ENCODE measurements at regions not wholly inside any gene's neighbourhood (a gene's known extent, or its start where the extent isn't known, plus 50 kb on each side); places are given as distances from the start of the nearest gene placed in this dataset.

DNA sequence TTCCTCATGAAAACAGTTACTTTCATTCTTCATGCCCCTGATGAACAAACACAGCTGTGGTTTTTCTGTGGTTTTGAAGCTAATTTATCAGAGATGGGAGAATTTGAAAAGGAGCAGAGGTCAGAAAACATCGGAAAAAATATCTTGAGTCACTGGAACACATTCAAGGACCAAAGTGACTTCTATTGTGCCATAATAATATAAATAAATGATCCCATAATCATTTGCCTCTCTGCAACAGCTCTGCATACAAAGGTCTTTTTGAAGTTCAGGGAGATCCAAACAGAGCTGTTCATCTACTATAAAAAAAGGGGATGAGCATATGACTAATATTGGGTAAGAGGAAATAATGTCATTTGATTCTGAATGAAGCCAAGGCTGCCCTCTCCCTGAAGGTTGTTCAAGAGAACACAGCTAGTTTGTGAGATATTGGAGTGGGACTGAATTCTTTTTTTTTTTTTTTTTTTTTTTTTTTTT, 201.3 kb upstream of the GALNT5 start:
- DNase-seq (ENCODE audit: low spot score) = no peak

DNA sequence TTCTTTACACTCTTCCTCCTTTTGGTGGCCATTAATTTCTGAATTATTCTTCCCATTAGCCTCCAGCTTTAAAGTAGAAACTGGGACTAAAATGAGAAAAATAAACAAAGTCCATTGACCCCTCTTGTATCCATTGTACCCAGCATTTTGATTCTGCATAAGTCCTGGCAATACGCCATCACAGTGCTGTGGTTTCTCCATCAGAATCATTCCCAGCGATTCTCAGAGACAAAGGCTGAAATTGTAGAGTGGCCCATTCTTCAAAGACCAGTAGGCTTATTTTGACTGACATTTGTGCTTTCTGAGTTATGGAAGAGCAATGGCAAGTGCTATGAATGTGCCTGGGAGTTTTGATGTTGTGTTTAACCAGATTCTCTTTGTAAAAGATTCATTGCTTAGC, 199.3 kb upstream of the GALNT5 start:
- DNase-seq (ENCODE audit: low spot score) = no peak

DNA sequence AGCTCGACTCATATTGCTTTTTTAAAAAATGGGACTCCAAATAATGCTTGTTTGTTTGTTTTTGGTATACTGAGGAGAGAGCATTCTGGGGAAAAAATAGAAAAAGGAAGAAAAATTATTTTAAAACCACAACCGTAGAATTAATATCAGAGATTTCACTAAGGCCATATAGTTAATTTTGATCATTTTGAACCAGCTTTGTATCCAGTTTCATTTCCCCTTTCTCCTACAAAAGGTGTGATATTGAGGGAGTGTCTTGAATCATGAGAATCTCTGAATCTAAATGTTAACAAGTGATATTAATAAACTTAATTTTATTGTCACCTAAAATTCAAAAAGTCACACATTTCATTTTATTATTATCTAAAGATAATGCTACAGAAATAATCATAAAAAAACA, 198.5 kb upstream of the GALNT5 start:
- DNase-seq (ENCODE audit: low spot score) = no peak

DNA sequence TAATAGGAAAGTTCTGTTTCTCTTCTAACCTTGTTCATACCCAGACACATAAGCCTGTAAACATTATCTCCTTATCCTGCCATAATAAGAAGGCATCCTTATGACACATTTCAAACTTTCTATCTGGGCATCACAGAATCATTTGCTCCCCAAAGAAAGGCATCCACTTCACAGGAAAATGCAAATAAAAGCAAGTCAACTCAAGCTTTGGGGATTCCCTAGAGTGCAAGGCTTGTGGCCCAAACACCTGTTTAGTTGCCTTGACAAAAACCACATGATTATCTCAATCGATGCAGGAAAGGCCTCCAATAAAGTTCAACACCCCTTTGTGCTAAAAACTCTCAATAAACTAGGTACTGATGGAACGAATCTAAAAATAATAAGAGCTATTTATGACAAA, 195.7 kb upstream of the GALNT5 start:
- DNase-seq (ENCODE audit: low spot score) = no peak

DNA sequence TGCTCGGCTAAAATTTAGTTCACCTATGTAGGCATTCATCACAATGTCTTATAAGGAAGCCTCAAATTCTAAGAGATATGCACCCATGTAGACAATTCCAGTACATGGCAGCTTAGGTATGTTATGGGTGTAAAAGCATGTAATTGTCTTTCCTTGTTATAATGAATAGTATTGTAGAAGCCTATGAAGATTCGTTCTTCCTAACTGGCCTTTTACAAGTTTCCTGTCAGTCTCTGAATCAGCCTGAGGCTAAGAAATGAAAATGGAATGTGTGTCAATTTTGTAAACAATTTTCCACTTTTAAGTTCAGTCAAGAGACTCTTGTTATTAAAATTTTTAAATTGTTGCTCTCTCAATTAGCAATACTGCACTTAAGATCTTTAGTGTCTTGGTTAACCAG, 189.9 kb upstream of the GALNT5 start:
- no peak for DNase-seq (ENCODE audit: low spot score)

DNA sequence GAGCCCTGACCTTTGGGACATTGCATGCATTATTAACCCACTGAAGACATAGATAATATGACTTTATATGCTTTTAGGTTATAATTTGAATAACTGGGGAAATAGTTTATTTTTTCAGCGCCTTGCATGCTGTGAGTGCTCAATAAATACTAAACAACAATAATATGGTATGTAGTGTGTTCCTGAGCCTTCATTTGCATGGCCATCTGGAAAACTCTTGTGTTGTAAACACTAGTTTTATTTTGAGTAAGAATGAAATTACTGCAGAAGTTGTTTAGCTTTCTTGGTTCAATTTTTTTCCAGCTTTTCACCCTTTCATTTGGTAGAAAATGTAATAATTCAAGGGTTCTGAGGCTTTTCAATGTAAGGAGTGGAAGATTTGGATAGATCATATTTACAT, 189.3 kb upstream of the GALNT5 start:
- DNase-seq (ENCODE audit: low spot score) = no peak

DNA sequence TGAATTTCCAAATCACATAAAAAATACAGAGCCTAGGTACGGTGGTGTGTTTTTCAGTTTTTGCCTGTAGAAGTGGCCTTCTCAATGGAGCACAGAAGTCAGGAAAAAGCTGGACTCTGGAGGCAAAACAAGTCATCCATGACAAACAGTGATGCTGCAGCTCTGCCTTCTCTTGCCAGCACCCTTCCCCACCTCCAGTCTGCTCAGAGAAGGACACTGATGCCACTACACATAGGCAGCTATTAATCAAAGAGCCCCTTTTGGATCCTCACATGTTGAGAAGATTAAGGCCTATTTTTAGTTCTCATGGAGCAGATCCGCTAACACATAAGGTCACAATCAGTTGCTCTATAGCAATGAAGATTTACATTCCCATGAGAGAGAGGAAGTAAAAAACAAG, 181.6 kb upstream of the GALNT5 start:
- no peak for DNase-seq (ENCODE audit: low spot score)

DNA sequence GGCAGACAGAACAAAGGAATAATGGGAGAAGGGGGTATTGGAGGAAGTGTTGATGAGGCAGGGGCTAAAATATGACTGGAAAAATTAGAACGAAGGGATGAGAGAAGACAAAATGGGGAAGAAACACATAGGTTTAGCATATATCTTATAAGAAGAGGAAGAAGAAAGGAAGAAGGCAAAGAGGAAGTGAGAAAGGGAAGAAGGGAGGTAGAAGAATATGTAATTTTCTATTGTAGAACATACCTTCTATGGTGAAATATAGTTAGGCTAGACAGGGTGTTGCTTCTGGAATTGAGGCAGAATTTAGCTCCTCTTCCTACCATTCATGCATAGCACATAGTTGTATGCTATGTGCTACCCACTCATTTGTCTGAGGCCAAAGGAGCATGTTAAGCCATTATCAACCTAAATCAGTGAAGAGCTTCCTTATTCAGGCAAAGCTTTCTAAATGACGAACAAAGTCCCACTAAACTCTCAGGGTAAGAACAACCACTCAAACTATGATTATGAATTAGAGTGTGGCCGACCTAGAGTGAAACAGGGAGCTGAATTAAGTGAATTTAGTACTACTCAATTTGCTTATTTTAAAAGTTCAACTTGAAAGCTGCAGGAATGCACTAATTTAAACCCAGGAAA, 180.9 kb upstream of the GALNT5 start:
- DNase-seq (ENCODE audit: low spot score) = no peak

DNA sequence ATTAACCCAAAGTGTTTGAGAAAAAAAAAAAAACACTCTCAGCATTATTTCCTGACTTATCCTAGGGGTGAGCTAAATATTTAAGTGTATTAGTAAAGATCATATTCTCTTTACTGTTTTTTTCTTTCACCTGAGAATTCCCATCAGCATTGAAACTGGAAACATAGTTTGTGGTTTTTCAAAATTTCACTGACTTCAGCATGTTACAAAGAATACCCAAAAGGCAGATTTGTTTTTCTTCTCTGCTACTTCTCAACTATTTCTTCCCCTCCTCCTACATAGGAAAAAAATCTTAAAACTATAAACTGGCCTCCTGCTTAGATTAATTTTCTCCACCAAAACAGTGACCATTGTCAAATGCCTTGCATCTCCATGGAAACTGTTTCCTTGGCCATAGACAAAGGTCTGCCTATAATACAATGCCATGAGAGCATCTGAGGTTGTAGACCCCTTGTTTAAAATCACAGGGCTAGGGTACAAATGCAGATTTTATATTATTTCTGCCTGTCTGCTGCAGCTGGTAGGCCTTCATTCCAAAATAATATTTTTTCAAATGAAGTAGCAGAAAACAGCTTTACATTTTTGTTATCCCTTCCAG, 179.7 kb upstream of the GALNT5 start:
- no peak for DNase-seq (ENCODE audit: low spot score)

DNA sequence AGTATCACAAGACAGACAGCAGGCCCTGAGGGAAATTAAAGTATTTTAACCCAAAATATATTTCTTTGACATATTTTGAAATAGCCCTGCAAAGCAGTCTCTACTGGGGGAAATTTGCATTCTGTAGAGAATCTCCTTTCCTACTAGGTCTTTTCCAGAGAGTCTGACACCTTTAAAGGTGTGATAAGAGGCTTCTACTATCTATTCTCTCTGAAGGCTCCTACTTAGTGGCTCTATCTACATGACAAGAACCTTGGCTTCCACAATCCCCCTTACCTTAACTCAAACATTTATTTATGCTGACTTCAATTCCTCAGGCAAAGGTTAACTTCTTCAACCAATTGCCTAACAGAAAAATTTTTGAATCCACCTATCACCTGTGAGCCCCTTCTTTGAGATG, 174.6 kb upstream of the GALNT5 start:
- DNase-seq (ENCODE audit: low spot score) = no peak

DNA sequence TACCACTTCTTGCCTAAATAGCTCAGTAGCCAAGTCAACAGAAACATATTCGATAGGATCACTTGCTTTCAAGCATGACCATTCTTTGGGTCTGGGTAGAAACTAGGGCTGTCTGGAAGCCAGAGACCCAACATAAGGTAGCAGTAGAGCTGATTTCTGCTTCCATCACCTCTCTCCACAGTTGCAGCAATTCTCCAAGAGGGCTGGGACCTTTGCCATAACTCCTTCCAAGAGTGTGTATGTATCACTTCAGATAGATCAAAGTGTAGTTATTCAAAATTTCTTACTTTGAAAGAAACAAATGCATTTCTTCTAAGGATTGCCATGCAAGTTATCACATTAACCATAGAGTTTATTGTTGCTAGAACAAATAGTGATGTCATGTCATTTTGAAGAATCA, 172.0 kb upstream of the GALNT5 start:
- no peak for DNase-seq (ENCODE audit: low spot score)

DNA sequence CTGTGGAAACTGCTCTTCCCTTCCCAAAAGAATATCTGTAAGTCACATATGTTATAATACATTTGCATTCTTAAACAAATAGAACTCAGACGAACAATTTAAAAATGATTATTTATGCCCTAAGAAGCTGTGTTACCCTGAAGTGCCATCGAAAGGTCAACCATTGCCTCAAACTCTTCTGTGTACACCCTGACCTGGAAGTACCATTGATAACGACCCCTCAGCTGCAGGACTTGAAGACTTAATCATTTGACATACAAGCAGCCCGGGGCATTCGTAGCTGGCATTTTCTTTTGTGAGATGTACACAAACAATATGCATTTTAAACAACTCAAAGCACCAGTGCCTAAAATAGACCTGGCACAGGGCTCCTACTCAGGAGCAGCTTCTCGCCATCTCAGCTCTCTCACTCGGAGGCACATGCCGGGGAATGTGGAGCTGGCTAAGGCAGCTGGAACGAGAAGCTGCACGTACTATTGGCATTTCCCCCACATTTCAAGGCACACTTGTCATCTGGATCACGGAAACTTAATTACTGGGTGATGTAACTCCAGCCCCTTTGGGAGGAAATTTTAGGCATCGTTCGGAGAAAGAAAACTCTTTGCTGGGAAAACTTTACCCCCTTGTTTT, 170.0 kb upstream of the GALNT5 start:
- no peak for DNase-seq (ENCODE audit: low spot score)

DNA sequence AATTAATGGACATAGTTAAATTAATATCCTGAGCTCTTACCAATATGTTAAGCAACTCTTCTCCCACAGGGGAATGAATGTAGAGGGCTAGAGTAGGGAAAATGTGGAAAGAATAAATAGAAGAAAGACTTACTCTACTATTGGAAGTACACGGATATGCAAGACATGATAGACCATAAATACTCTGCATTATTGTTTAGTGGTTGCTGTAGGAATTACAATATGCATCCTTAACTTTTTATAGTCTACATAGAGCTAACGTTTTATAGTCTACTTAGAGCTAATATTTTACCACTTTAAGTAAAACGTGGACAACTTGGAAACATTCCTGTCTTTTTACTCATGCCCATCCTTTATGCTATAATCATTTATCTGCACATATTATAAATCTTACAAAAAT, 163.8 kb upstream of the GALNT5 start:
- DNase-seq (ENCODE audit: low spot score) = no peak

DNA sequence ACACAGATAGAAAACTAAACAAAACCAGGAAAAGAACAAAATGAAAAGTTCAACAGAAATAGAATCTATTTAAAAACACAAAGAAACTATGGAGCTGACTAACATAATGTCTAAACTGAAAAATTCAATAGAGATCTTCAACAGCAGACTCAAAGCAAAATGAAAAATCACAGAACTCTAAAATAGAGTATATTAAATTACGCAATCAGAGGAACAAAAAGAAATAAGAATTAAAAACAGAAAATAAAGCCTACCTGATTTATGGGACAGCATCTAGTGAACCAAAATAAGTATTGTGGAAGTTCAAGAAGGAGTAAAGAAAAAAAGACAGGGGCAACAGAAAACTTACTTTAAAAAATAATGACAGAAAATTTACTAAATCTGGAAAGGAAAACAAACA, 152.1 kb upstream of the GALNT5 start:
- no peak for DNase-seq (ENCODE audit: low spot score)

DNA sequence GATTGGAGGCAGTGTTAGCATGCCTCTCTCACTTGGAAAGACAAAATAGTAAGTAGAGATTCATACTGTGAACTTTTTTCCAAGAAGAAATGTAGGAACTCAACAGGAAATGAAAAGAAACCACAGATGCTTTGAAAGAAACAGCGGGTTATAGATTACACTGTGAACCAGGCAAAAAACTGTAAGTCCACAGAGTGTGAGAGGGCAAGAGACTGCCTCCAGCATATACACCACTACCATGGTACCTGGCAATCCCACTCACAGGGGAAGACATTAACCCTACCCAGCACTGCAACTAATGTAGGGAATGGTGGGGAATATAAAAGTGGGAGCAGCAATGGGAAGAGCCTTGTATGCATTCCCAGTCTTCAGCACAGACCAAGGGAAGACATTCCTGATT, 150.6 kb upstream of the GALNT5 start:
- DNase-seq (ENCODE audit: low spot score) = no peak

DNA sequence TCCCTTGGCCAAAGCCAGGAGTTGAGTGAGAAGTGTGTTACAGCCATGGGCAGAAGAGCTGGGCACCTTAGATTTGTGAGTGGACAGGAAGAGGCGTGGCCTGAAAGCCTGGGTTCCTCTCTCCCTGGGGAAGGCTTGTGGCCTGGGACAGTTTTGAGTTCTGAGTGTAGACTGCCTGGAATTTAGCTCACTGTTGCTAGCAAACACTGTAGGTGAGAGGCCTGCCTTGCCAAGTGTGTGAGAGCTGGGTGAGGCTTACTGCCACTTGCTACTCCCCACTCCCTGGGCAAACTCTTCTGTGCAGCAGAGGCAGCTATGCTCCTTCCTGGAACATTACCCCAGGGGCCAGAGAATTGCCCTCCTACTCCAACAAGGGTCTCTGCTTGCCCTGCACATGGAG, 150.0 kb upstream of the GALNT5 start:
- DNase-seq (ENCODE audit: low spot score) = no peak

DNA sequence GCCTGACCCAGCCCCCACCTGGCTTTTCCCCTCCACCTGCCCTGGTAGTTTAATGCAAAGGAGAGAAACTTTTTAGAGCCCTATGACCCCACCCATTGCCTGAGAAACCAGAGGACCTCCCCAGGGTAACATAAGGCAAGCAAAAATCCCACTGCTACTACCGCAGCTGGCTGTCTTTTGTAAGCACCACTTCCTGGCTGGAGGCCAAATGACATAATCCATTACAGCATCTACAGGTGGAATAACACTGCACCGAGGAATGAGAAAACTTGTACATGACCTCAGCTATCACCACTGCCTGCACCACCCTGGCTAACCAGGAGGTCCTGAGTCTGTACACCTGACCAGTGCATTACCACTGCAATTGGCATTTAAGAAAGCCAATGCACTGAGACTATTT, 149.6 kb upstream of the GALNT5 start:
- DNase-seq (ENCODE audit: low spot score) = no peak

DNA sequence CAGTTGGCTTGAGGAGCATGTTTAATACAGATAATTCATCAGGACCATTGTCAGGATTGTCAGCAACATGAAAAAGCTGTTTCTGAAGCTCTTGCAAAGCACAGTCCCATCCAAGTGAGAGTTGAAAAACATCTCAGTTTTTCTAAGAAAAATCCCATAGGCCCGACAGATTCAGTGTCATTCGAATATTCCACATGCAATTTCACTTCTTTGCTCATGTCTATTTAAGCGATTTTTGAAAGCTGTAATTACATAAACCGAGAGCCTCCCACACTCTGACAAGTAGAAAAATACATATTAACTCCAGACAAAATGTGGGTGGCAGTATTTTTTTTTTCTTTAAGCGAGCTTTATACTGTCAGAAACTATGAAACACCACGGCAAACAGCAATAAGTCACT, 134.7 kb upstream of the GALNT5 start:
- DNase-seq (ENCODE audit: low spot score) = no peak

DNA sequence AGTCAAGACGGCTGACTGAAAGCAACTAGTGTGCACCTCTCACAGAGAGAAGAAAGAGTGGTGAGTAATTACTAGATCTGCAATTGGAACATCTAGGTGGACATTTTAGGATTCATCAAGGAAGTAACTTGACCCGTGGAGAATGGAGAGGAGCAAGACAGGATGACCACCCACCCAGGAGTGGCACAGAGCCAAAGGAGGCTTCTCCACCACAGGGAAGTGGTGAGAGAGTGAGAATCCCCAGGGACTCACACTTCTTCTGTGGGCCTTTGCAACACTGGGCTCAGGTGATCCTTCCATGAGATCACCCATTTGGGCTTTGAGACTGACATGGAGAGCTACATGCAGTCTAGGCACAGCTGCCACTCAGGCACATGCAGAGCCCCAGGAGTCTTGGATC, 132.8 kb upstream of the GALNT5 start:
- DNase-seq (ENCODE audit: low spot score) = no peak

DNA sequence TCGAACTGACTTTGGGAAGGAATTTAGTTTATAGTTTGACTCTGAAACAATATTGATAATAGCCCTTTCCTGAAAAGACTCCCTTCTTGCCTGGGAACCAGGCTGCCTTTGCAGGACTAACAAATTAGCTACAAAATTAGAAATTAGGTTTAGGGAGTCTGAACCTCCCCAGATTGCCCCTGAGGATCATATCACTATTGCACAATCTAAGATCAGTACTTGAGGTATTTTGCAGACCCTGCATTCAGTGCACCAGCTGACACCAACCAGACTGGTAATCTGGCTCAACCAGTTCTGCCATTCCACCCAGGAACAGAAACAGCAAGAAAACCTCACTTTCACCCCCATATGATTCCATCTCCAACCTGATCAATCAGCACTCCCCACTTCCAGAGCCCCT, 131.8 kb upstream of the GALNT5 start:
- DNase-seq (ENCODE audit: low spot score) = no peak

DNA sequence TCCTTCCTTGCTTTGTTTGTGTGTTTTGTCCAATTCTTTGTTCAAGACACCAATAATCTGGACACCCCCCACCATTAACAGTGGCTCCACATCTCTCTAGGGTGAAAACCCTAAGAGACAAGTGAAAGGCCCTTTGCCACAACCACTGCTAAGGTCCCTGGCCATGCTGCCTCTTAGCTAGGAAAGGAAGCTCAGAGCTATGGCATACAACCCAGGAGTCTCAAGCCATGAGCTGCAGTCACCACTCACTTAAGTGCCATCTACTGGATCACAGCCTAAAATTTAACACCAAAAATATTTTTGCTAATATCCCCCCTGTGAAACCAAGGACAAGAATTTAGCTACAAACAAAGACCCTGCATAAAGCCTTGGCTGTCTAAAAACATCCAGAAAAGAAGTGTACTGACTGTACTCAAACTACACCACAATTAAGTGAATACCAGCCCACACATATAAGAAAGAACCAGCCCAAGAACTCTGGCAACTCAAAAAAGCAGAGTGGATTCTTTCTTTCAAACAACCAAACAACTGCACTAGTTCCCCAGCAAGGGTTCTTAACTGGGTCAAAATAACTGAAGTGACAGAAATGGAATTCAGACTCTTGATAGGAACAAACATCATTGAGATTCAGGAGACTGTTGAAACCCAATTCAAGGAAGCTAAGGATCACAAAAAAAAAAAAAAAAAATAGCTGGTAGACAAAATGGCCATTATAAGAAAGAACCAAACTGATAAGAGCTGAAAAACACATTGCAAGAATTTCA, 130.1 kb upstream of the GALNT5 start:
- no peak for DNase-seq (ENCODE audit: low spot score)

DNA sequence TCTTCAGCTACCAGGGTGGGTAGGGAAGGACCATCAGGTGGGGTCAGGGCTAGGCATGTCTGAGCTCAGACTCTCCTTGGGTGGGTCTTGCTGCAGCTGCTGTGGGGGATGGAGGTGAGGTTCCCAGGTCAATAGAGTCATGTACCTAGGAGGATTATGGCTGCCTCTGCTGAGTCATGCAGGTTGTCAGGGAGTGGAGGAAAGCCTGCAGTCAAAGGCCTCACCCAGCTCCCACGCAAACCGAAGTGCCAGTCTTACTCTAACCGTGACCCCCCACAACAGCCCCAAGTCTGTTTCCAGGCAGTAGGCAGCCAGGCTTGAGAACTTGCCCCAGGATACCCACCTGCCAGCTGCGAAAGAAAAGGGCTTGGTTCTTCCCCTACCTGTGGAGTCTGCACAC, 113.6 kb upstream of the GALNT5 start:
- no peak for DNase-seq (ENCODE audit: low spot score)

DNA sequence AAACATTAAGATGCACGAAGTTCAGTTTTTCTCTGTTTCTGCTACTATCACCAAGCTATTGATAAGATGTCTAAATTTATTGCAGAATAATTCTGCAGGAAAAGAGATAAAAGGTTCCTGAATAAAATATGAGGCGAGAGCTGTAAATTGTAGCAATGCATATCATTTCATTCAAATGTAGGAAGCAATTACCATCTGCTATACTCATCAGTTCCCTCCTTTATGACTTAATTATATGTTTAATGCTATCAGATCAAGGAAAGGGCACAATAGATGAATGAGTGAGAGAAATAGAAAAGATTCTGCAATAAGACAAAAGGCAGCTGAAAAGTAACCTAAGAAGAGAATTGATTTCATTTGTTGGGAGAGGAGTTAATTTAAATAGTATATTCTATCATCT, 108.2 kb upstream of the GALNT5 start:
- DNase-seq (ENCODE audit: low spot score) = no peak
